ENCODE measurements at regions not wholly inside any gene's neighbourhood (a gene's known extent, or its start where the extent isn't known, plus 50 kb on each side); places are given as distances from the start of the nearest gene placed in this dataset.

DNA sequence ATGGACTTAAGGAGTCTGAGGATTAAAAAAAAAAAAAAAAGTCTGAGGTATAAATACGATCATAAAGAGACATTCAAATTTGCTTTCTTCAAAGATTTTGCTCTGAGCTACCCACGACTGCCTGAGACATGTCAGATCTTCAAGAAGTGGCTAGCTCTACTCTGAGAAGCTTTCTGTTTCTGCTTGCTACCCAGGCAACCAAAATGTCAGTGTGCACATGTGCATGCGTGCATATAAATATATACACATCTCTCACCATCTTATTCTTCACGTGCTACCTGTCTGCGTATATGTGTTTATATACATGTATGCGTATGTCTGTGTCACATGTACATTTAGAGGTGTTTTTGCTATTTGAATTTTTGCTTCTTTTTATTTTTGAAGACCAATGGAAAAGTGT lies 299.6 kb upstream of the STXBP5 start:
- Mint-ChIP-seq H3K4me1 (no peaks in the 10 kb centered on the region), H3K27ac (no peak overlapping the region), H3K36me3 (ENCODE audit: low read depth) (no peaks in the 10 kb centered on the region), H3K9me3 (no peaks in the 10 kb centered on the region), H3K27me3 (ENCODE audit: low read depth, poor library complexity) (peaks cover 4% of the 10 kb centered on the region), H3K4me3 (no peak overlapping the region)
- TF ChIP-seq CTCF (IDR thresholded peaks at IDR 0.05): no peak
- DNase-seq: no peak

DNA sequence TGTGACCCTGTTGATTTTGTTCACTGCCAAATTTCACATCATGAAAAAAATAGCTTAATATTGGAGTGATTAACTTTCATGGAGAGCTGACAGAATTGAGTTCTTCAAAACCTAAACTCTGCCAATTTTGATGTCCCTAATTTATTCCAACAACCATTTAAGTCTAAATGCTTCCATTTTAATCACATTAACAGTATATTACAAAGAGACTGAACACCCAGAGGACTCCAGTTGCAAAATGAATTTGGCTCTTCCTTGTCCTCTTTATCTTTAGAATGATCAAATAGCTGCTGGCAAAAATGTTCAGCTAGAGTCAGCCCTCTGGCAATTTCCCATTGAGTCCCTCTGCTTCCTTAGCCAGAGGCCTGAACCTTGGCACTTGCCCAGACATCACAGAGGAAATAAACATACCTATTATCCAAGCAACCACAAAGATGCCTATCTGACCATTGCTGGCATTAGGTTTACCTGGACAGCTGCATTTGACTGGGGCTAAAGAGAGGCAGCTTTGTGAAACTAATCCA lies 299.0 kb upstream of the STXBP5 start:
- no peak for TF ChIP-seq CTCF (IDR thresholded peaks at IDR 0.05)
- H3K4me1 Mint-ChIP-seq: no peaks in the 10 kb centered on the region
- no peaks in the 10 kb centered on the region for H3K9me3 Mint-ChIP-seq
- H3K36me3 Mint-ChIP-seq (ENCODE audit: low read depth): no peaks in the 10 kb centered on the region
- H3K27me3 Mint-ChIP-seq (ENCODE audit: low read depth, poor library complexity): peaks cover 4% of the 10 kb centered on the region
- peak overlapping the region; percentile 65 for H3K27ac Mint-ChIP-seq
- no peak for DNase-seq
- H3K4me3 Mint-ChIP-seq: no peak overlapping the region

DNA sequence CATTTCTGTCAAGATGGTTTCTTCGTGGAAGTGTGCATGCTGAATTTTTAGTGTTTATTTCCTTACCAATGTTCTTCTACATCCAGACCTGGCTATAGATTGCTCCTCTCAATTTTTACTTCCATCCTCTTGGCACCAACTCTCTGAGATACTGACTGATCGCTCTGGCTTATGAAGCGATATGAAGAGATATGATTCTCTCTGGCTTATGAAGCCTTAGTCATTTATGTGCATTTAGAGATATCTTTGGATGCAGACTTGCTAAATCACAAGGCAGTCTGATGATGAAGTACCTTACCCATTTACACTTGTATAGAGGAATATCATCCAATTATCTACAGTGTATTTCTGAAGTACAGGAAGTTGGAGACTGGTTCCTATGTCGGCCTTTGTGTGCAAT lies 295.4 kb upstream of the STXBP5 start:
- Mint-ChIP-seq H3K4me1 (peaks cover 12% of the 10 kb centered on the region), H3K36me3 (ENCODE audit: low read depth) (no peaks in the 10 kb centered on the region)
- no peak for TF ChIP-seq CTCF (IDR thresholded peaks at IDR 0.05)

DNA sequence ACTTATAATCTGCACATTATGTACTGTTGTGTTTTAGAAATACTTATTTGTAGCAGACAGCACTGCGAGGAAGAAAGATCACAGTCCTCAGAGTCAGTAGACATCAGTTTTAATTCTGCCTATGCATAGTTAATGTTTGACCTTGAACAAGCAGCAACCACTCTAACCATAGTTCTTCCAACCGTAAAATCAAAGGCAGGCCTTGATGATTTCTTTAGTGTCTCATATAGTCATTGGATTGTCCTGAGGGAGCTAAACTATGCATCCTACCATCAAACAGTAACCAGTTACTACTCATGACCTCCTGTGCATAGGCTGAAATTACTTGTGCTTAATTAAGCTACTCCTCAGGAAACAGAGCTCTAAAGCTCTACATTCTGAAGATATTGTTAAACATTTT lies 294.8 kb upstream of the STXBP5 start:
- no peaks in the 10 kb centered on the region for H3K9me3 Mint-ChIP-seq

More for the DNA sequence above, 295.4 kb upstream of the STXBP5 start:
- H3K27me3 Mint-ChIP-seq (ENCODE audit: low read depth, poor library complexity): peaks cover 9% of the 10 kb centered on the region
- H3K27ac Mint-ChIP-seq: no peak overlapping the region
- H3K9me3 Mint-ChIP-seq: no peaks in the 10 kb centered on the region
- no peak overlapping the region for H3K4me3 Mint-ChIP-seq
- DNase-seq: no peak

GRCh38 chr6:146909886-146910285 lies 294.3 kb upstream of the STXBP5 start:
- H3K4me3 Mint-ChIP-seq: no peak overlapping the region
- peaks cover 23% of the 10 kb centered on the region for H3K4me1 Mint-ChIP-seq
- H3K9me3 Mint-ChIP-seq: no peaks in the 10 kb centered on the region
- H3K27me3 Mint-ChIP-seq (ENCODE audit: low read depth, poor library complexity): peaks cover 9% of the 10 kb centered on the region
- no peak for DNase-seq
- H3K27ac Mint-ChIP-seq: no peak overlapping the region
- no peak for TF ChIP-seq CTCF (IDR thresholded peaks at IDR 0.05)
- H3K36me3 Mint-ChIP-seq (ENCODE audit: low read depth): no peaks in the 10 kb centered on the region

More for the DNA sequence above, 294.8 kb upstream of the STXBP5 start:
- DNase-seq: no peak
- Mint-ChIP-seq H3K4me1 (peaks cover 18% of the 10 kb centered on the region), H3K27me3 (ENCODE audit: low read depth, poor library complexity) (peaks cover 9% of the 10 kb centered on the region), H3K4me3 (no peak overlapping the region), H3K27ac (no peak overlapping the region), H3K36me3 (ENCODE audit: low read depth) (no peaks in the 10 kb centered on the region)
- TF ChIP-seq CTCF (IDR thresholded peaks at IDR 0.05): no peak

GRCh38 chr6:146910611-146911010 lies 293.6 kb upstream of the STXBP5 start:
- H3K27ac Mint-ChIP-seq: no peak overlapping the region
- H3K36me3 Mint-ChIP-seq (ENCODE audit: low read depth): no peaks in the 10 kb centered on the region
- no peak overlapping the region for H3K4me3 Mint-ChIP-seq
- no peak for DNase-seq
- no peak for TF ChIP-seq CTCF (IDR thresholded peaks at IDR 0.05)
- H3K9me3 Mint-ChIP-seq: peaks cover under 1% of the 10 kb centered on the region
- peaks cover 9% of the 10 kb centered on the region for H3K27me3 Mint-ChIP-seq (ENCODE audit: low read depth, poor library complexity)
- H3K4me1 Mint-ChIP-seq: peaks cover 26% of the 10 kb centered on the region

Data from nephron progenitor cell (in vitro differentiated cells).